ENCODE measurements at regions not wholly inside any gene's neighbourhood (a gene's known extent, or its start where the extent isn't known, plus 50 kb on each side); places are given as distances from the start of the nearest gene placed in this dataset.

- DNase-seq (ENCODE audit: low read depth) (peak; percentile 20), FAIRE-seq (no peak)
- no peak for TF ChIP-seq CTCF (IDR thresholded peaks at IDR 0.05; ENCODE audit: insufficient read depth, low read length, severe bottlenecking)
- Histone ChIP-seq H3K36me3 (ENCODE audit: control insufficient read depth, insufficient read depth, low read length) (no peaks in the 10 kb centered on the region), H3K4me3 (ENCODE audit: low read depth, low read length) (no peak overlapping the region), H3K27me3 (ENCODE audit: control insufficient read depth, insufficient read depth, low read length) (no peaks in the 10 kb centered on the region)
Observed at GRCh38 chr5:107072967-107073366, 597.8 kb downstream of the EFNA5 start.

DNA sequence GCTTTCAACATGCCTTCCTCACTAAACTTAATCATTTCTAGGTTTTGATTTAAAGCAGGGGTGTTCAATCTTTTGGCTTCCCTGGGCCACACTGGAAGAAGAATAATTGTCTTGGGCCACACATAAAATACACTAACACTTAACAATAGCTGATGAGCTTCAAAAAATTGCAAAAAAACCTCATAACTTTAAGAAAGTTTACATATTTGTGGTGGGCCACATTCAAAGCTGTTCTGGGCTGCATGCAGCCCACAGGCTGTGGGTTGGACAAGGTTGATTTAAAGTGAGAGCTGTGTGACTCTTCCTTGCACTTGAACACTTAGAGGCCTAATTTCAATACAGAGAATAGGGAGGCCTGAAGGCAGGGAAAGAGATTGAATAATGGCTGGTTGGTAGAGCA lies 598.3 kb downstream of the EFNA5 start:
- TF ChIP-seq CTCF (IDR thresholded peaks at IDR 0.05; ENCODE audit: insufficient read depth, low read length, severe bottlenecking) = no peak
- Histone ChIP-seq H3K4me3 (ENCODE audit: low read depth, low read length) (no peak overlapping the region), H3K27me3 (ENCODE audit: control insufficient read depth, insufficient read depth, low read length) (no peaks in the 10 kb centered on the region), H3K36me3 (ENCODE audit: control insufficient read depth, insufficient read depth, low read length) (no peaks in the 10 kb centered on the region)
- FAIRE-seq (no peak), DNase-seq (ENCODE audit: low read depth) (no peak)

DNA sequence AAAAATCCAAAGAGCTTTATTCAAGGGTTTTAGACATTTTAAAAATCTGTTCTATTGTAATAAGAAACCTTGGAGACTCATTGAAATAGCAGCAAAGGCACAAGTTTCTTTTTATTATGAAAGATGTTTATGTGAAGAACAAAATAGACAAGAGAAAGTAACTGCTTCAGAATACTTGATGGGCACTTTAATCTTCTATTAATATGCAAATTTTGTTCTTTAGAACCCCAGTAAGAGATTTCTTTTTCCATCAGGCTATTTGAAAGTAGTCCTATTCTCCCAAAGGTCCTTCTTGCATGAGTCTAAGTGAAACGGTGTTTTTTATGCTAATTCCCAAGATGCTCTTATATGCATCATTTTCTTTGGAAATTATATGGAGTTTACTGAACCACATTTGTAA lies 602.0 kb downstream of the EFNA5 start:
- no peak for TF ChIP-seq CTCF (IDR thresholded peaks at IDR 0.05; ENCODE audit: insufficient read depth, low read length, severe bottlenecking)
- H3K36me3 ChIP-seq (ENCODE audit: control insufficient read depth, insufficient read depth, low read length) = no peaks in the 10 kb centered on the region
- DNase-seq (ENCODE audit: low read depth) (no peak), FAIRE-seq (no peak)
- no peaks in the 10 kb centered on the region for H3K27me3 ChIP-seq (ENCODE audit: control insufficient read depth, insufficient read depth, low read length)
- H3K4me3 ChIP-seq (ENCODE audit: low read depth, low read length) = no peak overlapping the region

- FAIRE-seq = no peak
Observed at GRCh38 chr5:107067395-107067794, 603.3 kb downstream of the EFNA5 start.

DNA sequence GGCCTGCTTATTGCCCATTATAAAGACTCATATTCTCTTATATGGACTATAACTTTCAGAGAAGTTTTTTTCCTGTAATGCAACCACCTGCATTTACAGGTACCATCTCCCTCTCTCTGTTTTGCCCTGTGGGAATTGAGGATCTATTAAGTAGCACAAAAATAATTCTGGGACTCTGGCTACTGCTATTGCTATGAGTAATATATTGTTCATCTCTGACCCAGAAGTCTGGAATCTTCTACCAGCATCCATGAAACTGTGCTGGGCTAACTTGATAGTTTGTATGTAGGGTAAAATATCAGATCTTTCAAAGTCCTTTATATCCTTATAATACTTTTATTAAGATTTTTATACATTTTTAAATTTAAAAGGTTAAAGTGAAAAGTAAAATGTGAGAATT lies 607.2 kb downstream of the EFNA5 start:
- DNase-seq (ENCODE audit: low read depth) = peak; percentile 82
- no peak for FAIRE-seq
- no peak for TF ChIP-seq CTCF (IDR thresholded peaks at IDR 0.05; ENCODE audit: insufficient read depth, low read length, severe bottlenecking)
- H3K27me3 ChIP-seq (ENCODE audit: control insufficient read depth, insufficient read depth, low read length) = no peaks in the 10 kb centered on the region
- no peaks in the 10 kb centered on the region for H3K36me3 ChIP-seq (ENCODE audit: control insufficient read depth, insufficient read depth, low read length)
- H3K4me3 ChIP-seq (ENCODE audit: low read depth, low read length) = no peak overlapping the region

More at GRCh38 chr5:107067395-107067794, 603.3 kb downstream of the EFNA5 start:
- no peak for DNase-seq (ENCODE audit: low read depth)
- Histone ChIP-seq H3K36me3 (ENCODE audit: control insufficient read depth, insufficient read depth, low read length) (no peaks in the 10 kb centered on the region), H3K4me3 (ENCODE audit: low read depth, low read length) (no peak overlapping the region), H3K27me3 (ENCODE audit: control insufficient read depth, insufficient read depth, low read length) (no peaks in the 10 kb centered on the region)
- TF ChIP-seq CTCF (IDR thresholded peaks at IDR 0.05; ENCODE audit: insufficient read depth, low read length, severe bottlenecking) = no peak

DNA sequence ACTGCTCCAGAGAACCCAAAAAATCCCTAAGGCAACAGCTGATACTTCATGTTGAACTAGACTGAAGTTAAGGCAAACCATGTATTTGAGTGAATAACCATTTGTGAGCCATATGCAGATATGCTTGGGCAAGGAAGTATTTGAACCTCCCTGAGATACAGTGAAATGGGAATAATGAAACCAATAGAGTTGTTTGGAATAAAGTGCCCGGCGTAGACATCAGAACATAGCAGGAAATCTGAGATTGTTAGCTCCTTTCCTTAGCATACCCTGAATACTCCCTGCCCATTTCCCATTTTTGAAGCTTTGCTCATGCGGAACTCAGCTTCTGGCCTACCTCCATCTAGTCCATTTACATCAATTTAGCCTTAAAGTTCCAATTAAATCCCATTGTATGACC lies 611.9 kb downstream of the EFNA5 start:
- Histone ChIP-seq H3K27me3 (ENCODE audit: control insufficient read depth, insufficient read depth, low read length) (no peaks in the 10 kb centered on the region), H3K36me3 (ENCODE audit: control insufficient read depth, insufficient read depth, low read length) (no peaks in the 10 kb centered on the region), H3K4me3 (ENCODE audit: low read depth, low read length) (no peak overlapping the region)
- FAIRE-seq (no peak), DNase-seq (ENCODE audit: low read depth) (no peak)
- TF ChIP-seq CTCF (IDR thresholded peaks at IDR 0.05; ENCODE audit: insufficient read depth, low read length, severe bottlenecking) = no peak
